Stimulated activated naive CD8-positive, alpha-beta T cell treated with anti-CD3 and anti-CD28 coated beads, Interleukin-15, Interleukin-2, amounts not matched to agents 100 U/mL and 50 U/mL, for 24 hours (primary cell): ENCODE measurements at regions not wholly inside any gene's neighbourhood (a gene's known extent, or its start where the extent isn't known, plus 50 kb on each side); places are given as distances from the start of the nearest gene placed in this dataset.
"Not testable (repeated sequence)": the region's sequence is repeated elsewhere in the genome, so short reads cannot be mapped to it uniquely, and the experiment has no call there.

ENCODE experiments used
- ATAC-seq: fragments of 150-1000 bp; cut with Tn5 transposase; one replicate; pipeline ENCODE4 v1.10.0; 2021
- DNase-seq: peaks from one replicate; pipeline ENCODE4 v3.0.0; 2021

- DNase-seq (no peak), ATAC-seq (no peak)
Observed at GRCh38 chr6:134784336-134784735, 165.6 kb downstream of the ALDH8A1 start.

- no peak for DNase-seq
- ATAC-seq, result no peak
Observed at GRCh38 chr6:134778431-134778830, 171.5 kb downstream of the ALDH8A1 start.

- no peak for DNase-seq
- no peak for ATAC-seq
Observed at GRCh38 chr6:134774201-134774638, 175.7 kb downstream of the ALDH8A1 start.

GRCh38 chr6:134772671-134773360, 177.1 kb downstream of the ALDH8A1 start:
- ATAC-seq, result no peak
- DNase-seq, result no peak

GRCh38 chr6:134768931-134769330, 181.0 kb downstream of the ALDH8A1 start:
- DNase-seq, result no peak
- no peak for ATAC-seq

- DNase-seq, result no peak
- no peak for ATAC-seq
Observed at GRCh38 chr6:134766497-134766896, 183.4 kb downstream of the ALDH8A1 start.

GRCh38 chr6:134764741-134765140, 185.2 kb downstream of the ALDH8A1 start:
- no peak for ATAC-seq

GRCh38 chr6:134763575-134763974, 186.3 kb downstream of the ALDH8A1 start:
- not testable (repeated sequence) for DNase-seq, ATAC-seq

More at GRCh38 chr6:134764741-134765140, 185.2 kb downstream of the ALDH8A1 start:
- DNase-seq, result no peak

GRCh38 chr6:134758621-134759020, 191.3 kb downstream of the ALDH8A1 start:
- no peak for ATAC-seq

GRCh38 chr6:134757911-134758361, 192.0 kb downstream of the ALDH8A1 start:
- DNase-seq (no peak), ATAC-seq (no peak)

More at GRCh38 chr6:134758621-134759020, 191.3 kb downstream of the ALDH8A1 start:
- DNase-seq, result no peak

- DNase-seq (no peak), ATAC-seq (no peak)
Observed at GRCh38 chr6:134756374-134757025, 193.4 kb downstream of the ALDH8A1 start.

GRCh38 chr6:134754013-134754690, 195.7 kb downstream of the ALDH8A1 start:
- no peak for DNase-seq
- ATAC-seq, result no peak

GRCh38 chr6:134753001-134753400, 196.9 kb downstream of the ALDH8A1 start:
- ATAC-seq (no peak), DNase-seq (no peak)

GRCh38 chr6:134752445-134752844, 197.5 kb downstream of the ALDH8A1 start:
- ATAC-seq, result no peak
- DNase-seq, result no peak

- ATAC-seq (no peak), DNase-seq (no peak)
Observed at GRCh38 chr6:134750669-134751068, 199.2 kb downstream of the ALDH8A1 start.

- ATAC-seq, result no peak
Observed at GRCh38 chr6:134748484-134748883, 201.4 kb downstream of the ALDH8A1 start.

GRCh38 chr6:134747197-134747596, 202.7 kb downstream of the ALDH8A1 start:
- ATAC-seq, result not testable (repeated sequence)

More at GRCh38 chr6:134748484-134748883, 201.4 kb downstream of the ALDH8A1 start:
- no peak for DNase-seq

GRCh38 chr6:134746140-134746539, 203.8 kb downstream of the ALDH8A1 start:
- ATAC-seq, result no peak
- DNase-seq, result no peak

More at GRCh38 chr6:134747197-134747596, 202.7 kb downstream of the ALDH8A1 start:
- not testable (repeated sequence) for DNase-seq

GRCh38 chr6:134745192-134745591, 204.7 kb downstream of the ALDH8A1 start:
- not testable (repeated sequence) for DNase-seq, ATAC-seq

GRCh38 chr6:134744301-134744700, 205.6 kb downstream of the ALDH8A1 start:
- DNase-seq (no peak), ATAC-seq (no peak)

GRCh38 chr6:134741200-134741536, 208.7 kb downstream of the ALDH8A1 start:
- DNase-seq (no peak), ATAC-seq (no peak)

- ATAC-seq, result no peak
- no peak for DNase-seq
Observed at GRCh38 chr6:134740473-134741199, 209.3 kb downstream of the ALDH8A1 start.
